IMR-90 (cell line): ENCODE measurements at regions not wholly inside any gene's neighbourhood (a gene's known extent, or its start where the extent isn't known, plus 50 kb on each side); places are given as distances from the start of the nearest gene placed in this dataset.

Experiments used
- CEBPB ChIP-seq: IDR thresholded peaks from 2 replicates; pipeline ENCODE4 v1.6.1; 2012; ENCODE audit warnings: low read depth, low read length, improper control_type of control experiment
- CTCF ChIP-seq: conservative IDR thresholded peaks from 2 replicates; pipeline ENCODE4 v1.5.1; 2012; ENCODE audit warnings: mild to moderate bottlenecking, low read depth, low read length, improper control_type of control experiment
- MAZ ChIP-seq: IDR thresholded peaks from 2 replicates; pipeline ENCODE4 v1.6.1; 2012; ENCODE audit warnings: low read depth, mild to moderate bottlenecking, low read length, improper control_type of control experiment, moderate library complexity, borderline replicate concordance
- MXI1 ChIP-seq: IDR thresholded peaks from 2 replicates; pipeline ENCODE4 v1.6.1; 2012; ENCODE audit warnings: low read depth, mild to moderate bottlenecking, low read length, moderate library complexity, borderline replicate concordance
- POLR2A ChIP-seq: IDR thresholded peaks from 2 replicates; pipeline ENCODE4 v1.6.1; 2012; ENCODE audit warnings: mild to moderate bottlenecking, low read depth, low read length
- RAD21 ChIP-seq: IDR thresholded peaks from 2 replicates; pipeline ENCODE4 v1.6.1; 2012; ENCODE audit warnings: low read length, improper control_type of control experiment
- RCOR1 ChIP-seq: IDR thresholded peaks from 2 replicates; pipeline ENCODE4 v1.6.1; 2012; ENCODE audit warnings: mild to moderate bottlenecking, low read length, improper control_type of control experiment; ENCODE audit not compliant: insufficient replicate concordance
- RFX5 ChIP-seq: IDR thresholded peaks from 2 replicates; pipeline ENCODE4 v1.8.0; 2012; ENCODE audit warnings: low read depth, mild to moderate bottlenecking, low read length, moderate library complexity

DNA sequence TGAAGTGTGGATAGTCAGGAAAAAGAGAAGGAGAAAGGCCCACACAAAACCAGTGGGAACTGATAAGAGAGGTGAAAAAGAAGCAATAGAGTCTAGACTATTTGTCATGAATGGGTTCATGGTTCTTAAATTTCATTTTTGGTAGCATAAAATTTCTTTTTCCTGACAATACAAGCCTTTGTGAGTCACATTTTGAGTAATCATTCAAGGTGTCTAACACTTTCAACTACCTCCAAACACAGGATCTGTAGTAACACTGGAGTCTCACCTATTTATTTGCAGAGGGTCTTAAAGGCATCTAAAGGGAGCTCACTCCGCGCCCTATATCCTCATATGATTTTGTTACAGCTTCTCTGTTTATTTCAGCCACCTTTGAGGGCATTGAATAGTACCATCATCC is 96.0 kb downstream of the SAMD9 start:
- TF ChIP-seq RCOR1 (no peak), CTCF (no peak), RAD21 (no peak), POLR2A (no peak), RFX5 (no peak), MXI1 (no peak), CEBPB (no peak), MAZ (no peak)
